ENCODE measurements at regions not wholly inside any gene's neighbourhood (a gene's known extent, or its start where the extent isn't known, plus 50 kb on each side); places are given as distances from the start of the nearest gene placed in this dataset.

- TF ChIP-seq CTCF (optimal IDR thresholded peaks at IDR 0.05 in 1 of 3, IDR thresholded peaks at IDR 0.05 in 1 of 3, conservative IDR thresholded peaks at IDR 0.05 in 1 of 3; ENCODE audit: extremely low read depth in 1 of 3, insufficient read depth in 2 of 3, low read length in 3 of 3), result no peak
- no peak for TF ChIP-seq EZH2 (IDR thresholded peaks at IDR 0.05; ENCODE audit: low read length)
Measured at GRCh38 chr4:147050356-147050765, 104.7 kb upstream of the TTC29 start.
